22Rv1 (cell line): ENCODE measurements at regions not wholly inside any gene's neighbourhood (a gene's known extent, or its start where the extent isn't known, plus 50 kb on each side); places are given as distances from the start of the nearest gene placed in this dataset.

Experiments used
- CTCF ChIP-seq: fragments of 450-650 bp; IDR thresholded peaks from 2 replicates; pipeline ENCODE4 v1.5.1; 2017; ENCODE audit warnings: mild to moderate bottlenecking
- ZFX ChIP-seq: fragments of 450-650 bp; IDR thresholded peaks from 2 replicates; pipeline ENCODE4 v1.6.1; 2017; ENCODE audit warnings: antibody characterized with exemption, borderline replicate concordance

DNA sequence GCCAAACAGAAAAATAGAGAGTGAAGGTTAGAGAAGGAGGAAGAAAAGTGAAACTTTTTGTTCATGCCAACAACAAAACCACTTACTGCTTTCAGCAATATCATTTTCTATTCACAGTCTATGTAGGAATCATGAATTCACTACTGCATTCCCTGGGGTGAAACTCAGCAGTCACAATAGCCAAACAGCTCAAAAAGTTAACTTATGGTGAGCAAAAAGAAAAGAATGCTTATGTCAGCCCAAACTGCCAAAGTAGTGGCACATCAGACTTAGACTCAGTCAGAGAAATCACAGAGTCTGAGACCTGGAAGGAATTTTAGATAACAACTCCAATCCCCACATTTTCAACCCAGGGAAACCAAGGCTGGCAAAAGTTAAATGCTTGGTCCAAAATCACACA is 238.7 kb upstream of the TMCO5A start:
- no peak for TF ChIP-seq CTCF
- TF ChIP-seq ZFX = no peak
